ENCODE measurements at regions not wholly inside any gene's neighbourhood (a gene's known extent, or its start where the extent isn't known, plus 50 kb on each side); places are given as distances from the start of the nearest gene placed in this dataset.

GRCh38 chr11:29682856-29683255 is 334.0 kb downstream of the KCNA4 start:
- TF ChIP-seq CTCF (IDR thresholded peaks at IDR 0.05; ENCODE audit: insufficient read depth, low read depth, low read length), result no peak
- TF ChIP-seq EZH2 (IDR thresholded peaks at IDR 0.05; ENCODE audit: insufficient read depth, low read length), result no peak
